K562 (cell line): ENCODE measurements at regions not wholly inside any gene's neighbourhood (a gene's known extent, or its start where the extent isn't known, plus 50 kb on each side); places are given as distances from the start of the nearest gene placed in this dataset.
"Not testable (repeated sequence)": the region's sequence is repeated elsewhere in the genome, so short reads cannot be mapped to it uniquely, and the experiment has no call there.

ENCODE experiments used
- CC2D1A ChIP-seq: fragments of 450-650 bp; IDR thresholded peaks from 2 replicates; pipeline ENCODE4 v1.6.1; 2017; ENCODE audit warnings: mild to moderate bottlenecking
- IFI16 ChIP-seq: fragments of 250-450 bp; sonication (Bioruptor Pico); IDR thresholded peaks from 2 replicates; pipeline ENCODE4 v2.1.2; 2022; ENCODE audit warnings: mild to moderate bottlenecking, inconsistent platforms
- SMAD3 ChIP-seq: fragments of 450-650 bp; formaldehyde crosslinking; conservative IDR thresholded peaks from 2 replicates; pipeline ENCODE4 v1.4.0; 2020; ENCODE audit warnings: mild to moderate bottlenecking
- YY1 ChIP-seq, 3 experiments: IDR thresholded peaks; 2 replicates each; pipeline ENCODE4 v1.6.1; 2011; ENCODE audit warnings: low read length in 2 of 3, mild to moderate bottlenecking in 2 of 3, moderate library complexity in 2 of 3, borderline replicate concordance in 1 of 3, control low read depth in 1 of 3, low read depth in 1 of 3; ENCODE audit not compliant: insufficient read depth in 3 of 3, insufficient replicate concordance in 2 of 3, control insufficient read depth in 1 of 3, insufficient read length in 1 of 3; ENCODE audit errors: extremely low read depth in 1 of 3
- TF ChIP-seq, protein P1 (sequence below), 3 experiments: IDR thresholded peaks in 2 of 3; conservative IDR thresholded peaks in 1 of 3; 2 replicates each; pipeline ENCODE4 v1.5.1; 2011 to 2012; ENCODE audit warnings: low read length in 3 of 3, mild to moderate bottlenecking in 3 of 3, control low read depth in 2 of 3, improper control_type of control experiment in 1 of 3, inconsistent platforms in 1 of 3, low read depth in 1 of 3, mixed read lengths in 1 of 3, moderate library complexity in 1 of 3; ENCODE audit not compliant: insufficient read depth in 2 of 3

DNA sequence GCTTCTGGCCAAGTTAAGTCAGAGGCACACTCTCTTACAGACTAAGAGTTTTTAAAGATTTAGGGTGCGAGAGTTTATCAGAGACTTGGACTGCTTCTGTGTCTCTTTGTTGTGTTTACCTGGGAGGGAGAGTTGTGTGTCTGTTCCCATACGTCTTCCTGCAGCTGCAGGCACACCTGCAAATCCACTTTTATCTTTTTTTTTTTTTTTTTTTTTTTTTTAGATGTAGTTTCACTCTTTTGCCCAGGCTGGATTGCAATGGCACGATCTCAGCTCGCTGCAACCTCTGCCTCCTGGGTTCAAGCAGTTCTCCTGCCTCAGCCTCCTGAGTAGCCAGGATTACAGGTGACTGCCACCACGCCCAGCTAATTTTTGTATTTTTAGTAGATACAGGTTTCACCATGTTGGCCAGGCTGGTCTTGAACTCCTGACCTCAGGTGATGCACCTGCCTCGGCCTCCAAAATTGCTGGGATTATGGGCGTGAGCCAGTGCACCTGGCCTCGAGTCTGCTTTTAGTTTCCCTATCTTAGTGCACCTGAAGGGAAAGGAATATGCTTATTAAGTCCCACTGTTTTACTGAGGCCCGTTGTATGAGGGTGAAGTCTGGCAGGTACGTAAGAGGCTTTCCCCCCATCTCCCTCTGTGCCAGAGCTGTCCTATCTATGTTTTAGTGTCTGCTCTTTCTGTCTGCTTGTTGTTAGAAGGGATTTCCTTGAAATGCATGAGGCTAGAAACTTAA, 1488.0 kb downstream of the CDH11 start:
- TF ChIP-seq, protein P1, sequence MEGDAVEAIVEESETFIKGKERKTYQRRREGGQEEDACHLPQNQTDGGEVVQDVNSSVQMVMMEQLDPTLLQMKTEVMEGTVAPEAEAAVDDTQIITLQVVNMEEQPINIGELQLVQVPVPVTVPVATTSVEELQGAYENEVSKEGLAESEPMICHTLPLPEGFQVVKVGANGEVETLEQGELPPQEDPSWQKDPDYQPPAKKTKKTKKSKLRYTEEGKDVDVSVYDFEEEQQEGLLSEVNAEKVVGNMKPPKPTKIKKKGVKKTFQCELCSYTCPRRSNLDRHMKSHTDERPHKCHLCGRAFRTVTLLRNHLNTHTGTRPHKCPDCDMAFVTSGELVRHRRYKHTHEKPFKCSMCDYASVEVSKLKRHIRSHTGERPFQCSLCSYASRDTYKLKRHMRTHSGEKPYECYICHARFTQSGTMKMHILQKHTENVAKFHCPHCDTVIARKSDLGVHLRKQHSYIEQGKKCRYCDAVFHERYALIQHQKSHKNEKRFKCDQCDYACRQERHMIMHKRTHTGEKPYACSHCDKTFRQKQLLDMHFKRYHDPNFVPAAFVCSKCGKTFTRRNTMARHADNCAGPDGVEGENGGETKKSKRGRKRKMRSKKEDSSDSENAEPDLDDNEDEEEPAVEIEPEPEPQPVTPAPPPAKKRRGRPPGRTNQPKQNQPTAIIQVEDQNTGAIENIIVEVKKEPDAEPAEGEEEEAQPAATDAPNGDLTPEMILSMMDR (IDR thresholded peaks at IDR 0.05 in 2 of 3, conservative IDR thresholded peaks at IDR 0.05 in 1 of 3; ENCODE audit: insufficient read depth in 2 of 3, low read depth in 1 of 3, low read length in 3 of 3): not testable (repeated sequence)
- TF ChIP-seq CC2D1A; YY1 (IDR thresholded peaks at IDR 0.05; ENCODE audit: borderline replicate concordance in 1 of 3, control insufficient read depth in 1 of 3, extremely low read depth in 1 of 3, insufficient read depth in 3 of 3, insufficient read length in 1 of 3, insufficient replicate concordance in 2 of 3, low read depth in 1 of 3, low read length in 2 of 3); IFI16 (CRISPR knock-in tag); SMAD3: not testable (repeated sequence)
